ENCODE measurements at regions not wholly inside any gene's neighbourhood (a gene's known extent, or its start where the extent isn't known, plus 50 kb on each side); places are given as distances from the start of the nearest gene placed in this dataset.

GRCh38 chr4:136241221-136241986 lies 1290.9 kb downstream of the PCDH18 start:
- Histone ChIP-seq H3K9me2 (ENCODE audit: low read depth, low read length) (no peaks in the 10 kb centered on the region), H3K36me3 (ENCODE audit: insufficient read depth, low read length) (no peaks in the 10 kb centered on the region), H3K9me3 (ENCODE audit: low read length) (no peaks in the 10 kb centered on the region; the same call in 1 of the 2 replicates), H3K27me3 (ENCODE audit: insufficient read depth, low read length) (no peaks in the 10 kb centered on the region), H3K4me1 (ENCODE audit: insufficient read depth, low read length, severe bottlenecking) (no peaks in the 10 kb centered on the region), H3K27ac (ENCODE audit: low read depth, low read length, poor library complexity, severe bottlenecking) (no peak overlapping the region), H3K9ac (ENCODE audit: low read length) (no peak overlapping the region), H3K4me3 (ENCODE audit: low read depth, low read length, poor library complexity, severe bottlenecking) (no peak overlapping the region), H3F3A (ENCODE audit: insufficient read depth, low read length) (no peaks in the 10 kb centered on the region), H3K79me2 (ENCODE audit: insufficient read depth, low read length) (no peaks in the 10 kb centered on the region), H4K20me1 (ENCODE audit: insufficient read depth, low read length) (no peaks in the 10 kb centered on the region), H2AFZ (ENCODE audit: low read length) (no peak overlapping the region), H3K4me2 (ENCODE audit: low read length) (no peak overlapping the region)
- TF ChIP-seq EZH2 (IDR thresholded peaks at IDR 0.05; ENCODE audit: borderline replicate concordance, low read length) (no peak), CTCF (IDR thresholded peaks at IDR 0.05; ENCODE audit: low read length) (no peak)

GRCh38 chr4:136227315-136227714 lies 1305.0 kb downstream of the PCDH18 start:
- Histone ChIP-seq H3K4me1 (ENCODE audit: insufficient read depth, low read length, severe bottlenecking) (no peaks in the 10 kb centered on the region), H4K20me1 (ENCODE audit: insufficient read depth, low read length) (no peaks in the 10 kb centered on the region), H3K36me3 (ENCODE audit: insufficient read depth, low read length) (no peaks in the 10 kb centered on the region), H3K79me2 (ENCODE audit: insufficient read depth, low read length) (no peaks in the 10 kb centered on the region), H3K4me2 (ENCODE audit: low read length) (no peak overlapping the region), H3K27me3 (ENCODE audit: insufficient read depth, low read length) (no peaks in the 10 kb centered on the region), H3K27ac (ENCODE audit: low read depth, low read length, poor library complexity, severe bottlenecking) (no peak overlapping the region), H3K9ac (ENCODE audit: low read length) (no peak overlapping the region), H3K4me3 (ENCODE audit: low read depth, low read length, poor library complexity, severe bottlenecking) (no peak overlapping the region), H3F3A (ENCODE audit: insufficient read depth, low read length) (no peaks in the 10 kb centered on the region), H3K9me3 (ENCODE audit: low read length) (no peaks in the 10 kb centered on the region), H2AFZ (ENCODE audit: low read length) (no peak overlapping the region), H3K9me2 (ENCODE audit: low read depth, low read length) (no peaks in the 10 kb centered on the region)
- TF ChIP-seq CTCF (IDR thresholded peaks at IDR 0.05; ENCODE audit: low read length) (no peak), EZH2 (IDR thresholded peaks at IDR 0.05; ENCODE audit: borderline replicate concordance, low read length) (no peak)

GRCh38 chr4:136219592-136220125 lies 1312.6 kb downstream of the PCDH18 start:
- H2AFZ ChIP-seq (ENCODE audit: low read length) = no peak overlapping the region
- H3K79me2 ChIP-seq (ENCODE audit: insufficient read depth, low read length) = no peaks in the 10 kb centered on the region
- H3K9ac ChIP-seq (ENCODE audit: low read length) = no peak overlapping the region
- no peaks in the 10 kb centered on the region for H3F3A ChIP-seq (ENCODE audit: insufficient read depth, low read length)
- no peaks in the 10 kb centered on the region for H3K36me3 ChIP-seq (ENCODE audit: insufficient read depth, low read length)
- H3K9me2 ChIP-seq (ENCODE audit: low read depth, low read length) = no peaks in the 10 kb centered on the region
- H3K9me3 ChIP-seq (ENCODE audit: low read length) = no peaks in the 10 kb centered on the region
- no peak overlapping the region for H3K4me3 ChIP-seq (ENCODE audit: low read depth, low read length, poor library complexity, severe bottlenecking)
- no peak overlapping the region for H3K27ac ChIP-seq (ENCODE audit: low read depth, low read length, poor library complexity, severe bottlenecking)
- no peaks in the 10 kb centered on the region for H3K27me3 ChIP-seq (ENCODE audit: insufficient read depth, low read length)
- no peaks in the 10 kb centered on the region for H3K4me1 ChIP-seq (ENCODE audit: insufficient read depth, low read length, severe bottlenecking)
- TF ChIP-seq CTCF (IDR thresholded peaks at IDR 0.05; ENCODE audit: low read length) (no peak), EZH2 (IDR thresholded peaks at IDR 0.05; ENCODE audit: borderline replicate concordance, low read length) (no peak)
- H3K4me2 ChIP-seq (ENCODE audit: low read length) = no peak overlapping the region
- no peaks in the 10 kb centered on the region for H4K20me1 ChIP-seq (ENCODE audit: insufficient read depth, low read length)

Data from OCI-LY1 (cell line).